OCI-LY7 (cell line): ENCODE measurements at regions not wholly inside any gene's neighbourhood (a gene's known extent, or its start where the extent isn't known, plus 50 kb on each side); places are given as distances from the start of the nearest gene placed in this dataset.

Source experiments
- BruUV-seq: library from RNA; stranded (reverse); fragments of 400-500 nt; replicated peaks from 2 replicates; lab custom pipeline; 2021; lab: Mats Ljungman, UMichigan
- CTCF ChIA-PET: fragments of 300-600 bp; sonication (Branson Sonifier 250); formaldehyde crosslinking; loops from one replicate; lab custom pipeline; 2022; ENCODE audit warnings: antibody characterized with exemption; ENCODE audit not compliant: unreplicated experiment; lab: Charles Lee
- POLR2A ChIA-PET: fragments of 300-600 bp; sonication (Branson Sonifier 250); formaldehyde crosslinking; loops from one replicate; lab custom pipeline; 2022; ENCODE audit warnings: antibody characterized with exemption; lab: Charles Lee
- DNase-seq: peaks from one replicate; pipeline ENCODE4 v3.0.0-alpha.2; 2015; ENCODE audit warnings: low spot score
- H2AFZ ChIP-seq: fragments of 200-600 bp; sonication (generic), shearing (Covaris generic); 2 replicates; pipeline ENCODE4 v1.6.1; 2014; ENCODE audit warnings: mild to moderate bottlenecking, antibody characterized with exemption, low read length, moderate library complexity
- H3K27ac ChIP-seq: fragments of 200-600 bp; sonication (generic); 2 replicates; pipeline ENCODE4 v1.5.1; 2014; ENCODE audit warnings: mixed run types, low read depth, mild to moderate bottlenecking, moderate library complexity, low read length, inconsistent platforms; ENCODE audit not compliant: poor library complexity, severe bottlenecking
- H3K36me3 ChIP-seq: fragments of 200-600 bp; sonication (generic); 2 replicates; pipeline ENCODE4 v1.6.1; 2014; ENCODE audit warnings: mild to moderate bottlenecking, antibody characterized with exemption, low read length, moderate library complexity, mixed read lengths; ENCODE audit not compliant: insufficient read depth
- H3K4me1 ChIP-seq: fragments of 200-600 bp; sonication (generic); 2 replicates; pipeline ENCODE4 v1.5.1; 2014; ENCODE audit warnings: mild to moderate bottlenecking, low read length; ENCODE audit not compliant: insufficient read depth, poor library complexity, severe bottlenecking
- H3K4me2 ChIP-seq: fragments of 200-600 bp; sonication (generic); 2 replicates; pipeline ENCODE4 v1.6.1; 2014; ENCODE audit warnings: mild to moderate bottlenecking, low read length
- H3K4me3 ChIP-seq: fragments of 200-600 bp; sonication (generic); 2 replicates; pipeline ENCODE4 v1.5.1; 2014; ENCODE audit warnings: mild to moderate bottlenecking, low read depth, low read length; ENCODE audit not compliant: poor library complexity, severe bottlenecking
- H3K79me2 ChIP-seq: fragments of 200-600 bp; sonication (generic); 2 replicates; pipeline ENCODE4 v1.6.1; 2016; ENCODE audit warnings: low read depth, mild to moderate bottlenecking, low read length, moderate library complexity, mixed read lengths; ENCODE audit not compliant: insufficient read depth
- H3K9me2 ChIP-seq: fragments of 200-600 bp; sonication (generic); 2 replicates; pipeline ENCODE4 v1.6.1; 2016; ENCODE audit warnings: mild to moderate bottlenecking, low read length, mixed read lengths; ENCODE audit not compliant: insufficient read depth
- H3K9me3 ChIP-seq: fragments of 200-600 bp; sonication (generic); 2 replicates; pipeline ENCODE4 v1.6.1; 2014; ENCODE audit warnings: mild to moderate bottlenecking, mixed run types, low read length, mixed read lengths
- H4K20me1 ChIP-seq: fragments of 200-600 bp; sonication (generic); 2 replicates; pipeline ENCODE4 v1.6.1; 2014; ENCODE audit warnings: mild to moderate bottlenecking, antibody characterized with exemption, low read length, moderate library complexity, mixed read lengths; ENCODE audit not compliant: insufficient read depth
- CTCF ChIP-seq: fragments of 200-600 bp; sonication (generic); conservative IDR thresholded peaks from 2 replicates; pipeline ENCODE4 v1.5.1; 2014; ENCODE audit warnings: mild to moderate bottlenecking, antibody characterized with exemption, low read length, moderate library complexity, mixed read lengths
- EZH2phosphoT487 ChIP-seq: fragments of 200-600 bp; sonication (generic); IDR thresholded peaks from 2 replicates; pipeline ENCODE4 v1.6.1; 2018; ENCODE audit warnings: low read depth, borderline replicate concordance, mild to moderate bottlenecking, mixed run types, antibody characterized with exemption, low read length, moderate library complexity, mixed read lengths
- intact Hi-C: fragments of 100-400 bp; cut with micrococcal nuclease; formaldehyde crosslinking; loops from one replicate; pipeline ENCODE4 v1.10.0; 2022; ENCODE audit not compliant: unreplicated experiment

- no peaks in the 10 kb centered on the region for H3K79me2 ChIP-seq
- intact Hi-C loops = loop anchor here (1.0 kb wide), 1 partner anchor 10 kb away; no protein-coding TSS in a partner anchor
- H3K9me3 ChIP-seq = peaks cover 7% of the 10 kb centered on the region; the same call in 1 of the 2 replicates
- no peaks in the 10 kb centered on the region for H3K4me1 ChIP-seq
- H3K9me2 ChIP-seq = no peaks in the 10 kb centered on the region
- CTCF ChIA-PET = no interaction called here
- POLR2A ChIA-PET = interaction anchor here (0.7 kb wide), 1 partner anchor 12 kb away, joined by 3 read pairs; no protein-coding TSS in a partner anchor
- H3K36me3 ChIP-seq = no peaks in the 10 kb centered on the region
- TF ChIP-seq CTCF = no peak
- no peak for TF ChIP-seq EZH2phosphoT487
- no peak overlapping the region for H2AFZ ChIP-seq
- no peak overlapping the region for H3K4me3 ChIP-seq
- DNase-seq = no peak
- BruUV-seq = no TSS peak
- H3K4me2 ChIP-seq = no peak overlapping the region
- no peaks in the 10 kb centered on the region for H4K20me1 ChIP-seq
- no peak overlapping the region for H3K27ac ChIP-seq
Observed at GRCh38 chr4:144310535-144310934, 170.0 kb upstream of the GYPA start.

GRCh38 chr4:144313370-144313769 is 172.9 kb upstream of the GYPA start:
- H3K9me3 ChIP-seq = peaks cover 7% of the 10 kb centered on the region; the same call in 1 of the 2 replicates
- no peaks in the 10 kb centered on the region for H3K36me3 ChIP-seq
- H3K9me2 ChIP-seq = no peaks in the 10 kb centered on the region
- H3K27ac ChIP-seq = no peak overlapping the region
- POLR2A ChIA-PET = interaction anchor here (1.1 kb wide), 1 partner anchor 11 kb away, joined by 3 read pairs; no protein-coding TSS in a partner anchor
- no peak overlapping the region for H3K4me2 ChIP-seq
- no peak overlapping the region for H3K4me3 ChIP-seq
- no peaks in the 10 kb centered on the region for H3K4me1 ChIP-seq
- CTCF ChIA-PET = no interaction called here
- DNase-seq = no peak
- H2AFZ ChIP-seq = no peak overlapping the region
- TF ChIP-seq EZH2phosphoT487 (no peak), CTCF (no peak)
- no TSS peak for BruUV-seq
- intact Hi-C loops = no loop called here
- H4K20me1 ChIP-seq = no peaks in the 10 kb centered on the region
- no peaks in the 10 kb centered on the region for H3K79me2 ChIP-seq

- Histone ChIP-seq H3K9me2 (no peaks in the 10 kb centered on the region), H3K9me3 (peaks cover 7% of the 10 kb centered on the region; the same call in 1 of the 2 replicates), H3K36me3 (no peaks in the 10 kb centered on the region), H3K79me2 (no peaks in the 10 kb centered on the region), H3K4me1 (no peaks in the 10 kb centered on the region), H4K20me1 (no peaks in the 10 kb centered on the region), H3K4me2 (no peak overlapping the region), H3K4me3 (no peak overlapping the region), H2AFZ (no peak overlapping the region), H3K27ac (no peak overlapping the region)
- intact Hi-C loops = no loop called here
- no TSS peak for BruUV-seq
- ChIA-PET CTCF (no interaction called here), POLR2A (no interaction called here)
- TF ChIP-seq CTCF = no peak
- TF ChIP-seq EZH2phosphoT487 = no peak
- DNase-seq = no peak
Observed at GRCh38 chr4:144316869-144317268, 176.4 kb upstream of the GYPA start.
